PC-3 (cell line): ENCODE measurements at regions not wholly inside any gene's neighbourhood (a gene's known extent, or its start where the extent isn't known, plus 50 kb on each side); places are given as distances from the start of the nearest gene placed in this dataset.

Experiments used
- ATAC-seq: fragments of 200-7000 bp; cut with Tn5 transposase; 2 replicates; pipeline ENCODE4 v1.9.1; 2020; ENCODE audit warnings: mild to moderate bottlenecking, moderate library complexity
- BruUV-seq: library from RNA; stranded (reverse); fragments of 400-500 nt; replicated peaks from 2 replicates; lab custom pipeline; 2021; lab: Mats Ljungman, UMichigan
- CTCF ChIA-PET: fragments of 300-600 bp; sonication (Branson Sonifier 250); formaldehyde crosslinking; loops from one replicate; lab custom pipeline; 2022; ENCODE audit warnings: antibody characterized with exemption; lab: Charles Lee
- POLR2A ChIA-PET: fragments of 300-600 bp; sonication (Branson Sonifier 250); formaldehyde crosslinking; loops from one replicate; lab custom pipeline; 2022; ENCODE audit warnings: antibody characterized with exemption; ENCODE audit not compliant: unreplicated experiment; lab: Charles Lee
- DNase-seq: peaks from one replicate; pipeline ENCODE4 v3.0.0-alpha.2; 2015
- H2AFZ ChIP-seq: fragments of 300-600 bp; sonication (generic); 2 replicates; pipeline ENCODE4 v1.6.0; 2016; ENCODE audit warnings: antibody characterized with exemption, low read length
- H3F3A ChIP-seq: fragments of 300-600 bp; sonication (generic); one replicate; pipeline ENCODE4 v1.6.0; 2017; ENCODE audit warnings: antibody characterized with exemption, low read length, control low read depth, mild to moderate bottlenecking; ENCODE audit not compliant: unreplicated experiment
- H3K27ac ChIP-seq: fragments of 300-600 bp; sonication (generic); 2 replicates; pipeline ENCODE4 v1.5.1; 2016; ENCODE audit warnings: mild to moderate bottlenecking, low read length
- H3K27me3 ChIP-seq: fragments of 300-600 bp; sonication (generic); 2 replicates; pipeline ENCODE4 v1.6.1; 2016; ENCODE audit warnings: low read length, mixed read lengths
- H3K36me3 ChIP-seq: fragments of 300-600 bp; sonication (generic); 2 replicates; pipeline ENCODE4 v1.6.1; 2016; ENCODE audit warnings: low read depth, mixed run types, low read length, mixed read lengths
- H3K4me1 ChIP-seq: fragments of 300-600 bp; sonication (generic); 2 replicates; pipeline ENCODE4 v1.5.1; 2016; ENCODE audit warnings: low read length; ENCODE audit not compliant: insufficient read depth
- H3K4me2 ChIP-seq: fragments of 300-600 bp; sonication (generic); 2 replicates; pipeline ENCODE4 v1.6.0; 2016; ENCODE audit warnings: low read length
- H3K4me3 ChIP-seq: fragments of 300-600 bp; sonication (generic); 2 replicates; pipeline ENCODE4 v1.5.1; 2016; ENCODE audit warnings: mild to moderate bottlenecking, low read length, mixed read lengths
- H3K79me2 ChIP-seq: fragments of 300-600 bp; sonication (generic); 2 replicates; pipeline ENCODE4 v1.6.1; 2017; ENCODE audit warnings: low read length, mixed read lengths
- H3K9ac ChIP-seq: fragments of 300-600 bp; sonication (generic); 2 replicates; pipeline ENCODE4 v1.6.0; 2016; ENCODE audit warnings: mild to moderate bottlenecking, low read length
- H3K9me2 ChIP-seq: fragments of 300-600 bp; sonication (generic); replicated peaks from 2 replicates; pipeline ENCODE4 v1.6.1; 2016; ENCODE audit warnings: mixed run types, low read length, mixed read lengths
- H3K9me3 ChIP-seq: fragments of 300-600 bp; sonication (generic); 2 replicates; pipeline ENCODE4 v1.6.1; 2016; ENCODE audit warnings: low read length, mixed read lengths
- H4K20me1 ChIP-seq: fragments of 300-600 bp; sonication (generic); 2 replicates; pipeline ENCODE4 v1.6.1; 2016; ENCODE audit warnings: low read length, mixed read lengths
- CTCF ChIP-seq: fragments of 300-600 bp; sonication (generic); conservative IDR thresholded peaks from 2 replicates; pipeline ENCODE4 v1.5.1; 2017; ENCODE audit warnings: antibody characterized with exemption, low read depth, mild to moderate bottlenecking, low read length
- EZH2 ChIP-seq: fragments of 300-600 bp; sonication (generic); IDR thresholded peaks from one replicate; pipeline ENCODE4 v1.6.1; 2017; ENCODE audit warnings: antibody characterized with exemption, mild to moderate bottlenecking, low read length; ENCODE audit not compliant: unreplicated experiment
- EZH2phosphoT487 ChIP-seq: fragments of 300-600 bp; sonication (generic); IDR thresholded peaks from 2 replicates; pipeline ENCODE4 v1.6.1; 2018; ENCODE audit warnings: mild to moderate bottlenecking, antibody characterized with exemption, low read length, borderline replicate concordance
- intact Hi-C: fragments of 100-400 bp; cut with micrococcal nuclease; formaldehyde crosslinking; loops from 2 replicates; pipeline ENCODE4 v1.9.0; 2023

DNA sequence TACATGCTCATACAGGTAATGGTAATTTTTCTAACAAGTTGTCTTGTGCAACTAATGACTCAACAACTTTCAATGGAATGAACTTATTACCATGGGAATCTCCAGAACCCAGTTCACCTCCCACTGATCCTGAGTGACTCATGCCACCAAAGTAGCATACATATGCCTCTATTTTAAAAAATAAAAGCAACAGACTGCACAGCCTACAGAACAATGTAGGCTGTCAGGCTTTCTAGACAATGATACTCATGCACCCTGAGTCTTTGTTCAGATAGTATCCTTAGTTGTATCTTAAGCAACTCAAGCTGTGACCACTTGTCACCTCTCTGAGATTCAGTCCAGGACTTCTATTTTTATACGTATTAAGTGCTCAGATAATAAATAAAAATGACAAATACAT is 531.0 kb upstream of the SETBP1 start:
- BruUV-seq, result no TSS peak
- Histone ChIP-seq H3K9me2 (no peaks in the 10 kb centered on the region), H3K9ac (no peak overlapping the region), H4K20me1 (no peaks in the 10 kb centered on the region), H3K4me2 (peak overlapping the region; percentile 22; the same call in 1 of the 2 replicates), H3F3A (no peaks in the 10 kb centered on the region), H3K79me2 (no peaks in the 10 kb centered on the region), H2AFZ (no peak overlapping the region), H3K27ac (peak overlapping the region; percentile 36), H3K9me3 (no peaks in the 10 kb centered on the region), H3K27me3 (no peaks in the 10 kb centered on the region), H3K4me3 (no peak overlapping the region), H3K36me3 (no peaks in the 10 kb centered on the region), H3K4me1 (peaks cover 10% of the 10 kb centered on the region)
- DNase-seq (peak; percentile 60), ATAC-seq (peak; percentile 95)
- ChIA-PET CTCF (no interaction called here), POLR2A (no interaction called here)
- intact Hi-C loops, result no loop called here
- no peak for TF ChIP-seq EZH2
- TF ChIP-seq EZH2phosphoT487, result no peak
- no peak for TF ChIP-seq CTCF

GRCh38 chr18:44153981-44154380 is 526.7 kb upstream of the SETBP1 start:
- H3K27ac ChIP-seq, result no peak overlapping the region
- H3K4me3 ChIP-seq, result no peak overlapping the region
- no peaks in the 10 kb centered on the region for H3K9me3 ChIP-seq
- H4K20me1 ChIP-seq, result no peaks in the 10 kb centered on the region
- ATAC-seq (no peak), DNase-seq (peak; percentile 20)
- ChIA-PET CTCF (no interaction called here), POLR2A (no interaction called here)
- H3K4me2 ChIP-seq, result no peak overlapping the region
- H3K9me2 ChIP-seq, result no peaks in the 10 kb centered on the region
- no TSS peak for BruUV-seq
- no peaks in the 10 kb centered on the region for H3K79me2 ChIP-seq
- intact Hi-C loops, result no loop called here
- no peak for TF ChIP-seq EZH2
- no peak for TF ChIP-seq EZH2phosphoT487
- no peak for TF ChIP-seq CTCF
- no peak overlapping the region for H2AFZ ChIP-seq
- no peaks in the 10 kb centered on the region for H3K36me3 ChIP-seq
- peaks cover 10% of the 10 kb centered on the region for H3K4me1 ChIP-seq
- no peak overlapping the region for H3K9ac ChIP-seq
- H3F3A ChIP-seq, result no peaks in the 10 kb centered on the region
- no peaks in the 10 kb centered on the region for H3K27me3 ChIP-seq

DNA sequence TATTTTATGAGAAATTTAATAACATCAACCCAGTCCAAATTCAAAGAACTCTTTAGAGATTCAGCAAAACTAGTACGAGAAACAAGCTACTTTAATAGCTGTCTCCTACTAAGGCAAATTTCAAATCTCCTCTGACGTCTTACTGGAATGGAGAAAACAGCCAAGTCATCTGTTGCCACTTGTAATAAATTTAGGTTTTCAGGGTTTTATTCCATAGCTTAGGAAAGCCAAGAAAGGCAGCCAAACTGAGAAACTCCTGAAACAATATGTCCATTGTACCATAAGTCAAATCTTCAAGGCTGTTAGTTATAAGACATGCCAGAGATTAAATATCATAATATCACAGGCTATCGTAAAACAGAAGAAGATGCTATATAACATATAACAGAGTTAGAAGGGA is 524.6 kb upstream of the SETBP1 start:
- Histone ChIP-seq H3K36me3 (no peaks in the 10 kb centered on the region), H2AFZ (no peak overlapping the region), H3K9me2 (no peaks in the 10 kb centered on the region), H3K4me2 (no peak overlapping the region), H3F3A (no peaks in the 10 kb centered on the region), H4K20me1 (no peaks in the 10 kb centered on the region), H3K4me1 (no peaks in the 10 kb centered on the region), H3K79me2 (no peaks in the 10 kb centered on the region), H3K4me3 (no peak overlapping the region), H3K27me3 (no peaks in the 10 kb centered on the region), H3K9ac (no peak overlapping the region), H3K9me3 (no peaks in the 10 kb centered on the region), H3K27ac (no peak overlapping the region)
- no peak for DNase-seq
- BruUV-seq, result no TSS peak
- intact Hi-C loops, result no loop called here
- ChIA-PET POLR2A (no interaction called here), CTCF (no interaction called here)
- TF ChIP-seq EZH2phosphoT487, result no peak
- ATAC-seq, result no peak
